K562 (cell line): ENCODE measurements at regions not wholly inside any gene's neighbourhood (a gene's known extent, or its start where the extent isn't known, plus 50 kb on each side); places are given as distances from the start of the nearest gene placed in this dataset.
A peak's percentile ranks its signal among the peaks of the same experiment; 100 is the strongest.

ENCODE experiments used
- ATAC-seq: fragments of 200-7000 bp; cut with Tn5 transposase; 3 replicates; pipeline ENCODE4 v1.9.1; 2020; ENCODE audit warnings: moderate library complexity
- BruUV-seq: library from RNA; stranded (reverse); fragments of 400-500 nt; replicated peaks from 2 replicates; lab custom pipeline; 2021; lab: Mats Ljungman, UMichigan
- CTCF ChIA-PET: fragments of 300-600 bp; formaldehyde crosslinking; extraction: SDS; loops from one replicate; lab custom pipeline; 2021; ENCODE audit warnings: low intra/inter-chr PET ratio; lab: Yijun Ruan, JAX
- POLR2A ChIA-PET: fragments of 300-600, 350-650 bp; sonication (Branson Sonifier 250); formaldehyde crosslinking; extraction: SDS; loops from one replicate; lab custom pipeline; 2021; ENCODE audit warnings: antibody characterized with exemption, inconsistent platforms; lab: Yijun Ruan, JAX
- DNase-seq, 4 experiments: peaks; one replicate each; pipeline versions ENCODE4 v3.0.0 to v3.0.0-alpha.2; 2011 to 2018; ENCODE audit warnings: low spot score in 3 of 4, mixed read lengths in 3 of 4; ENCODE audit errors: extremely low read depth in 1 of 4
- FAIRE-seq: peaks from 2 replicates; lab custom pipeline; 2011; peaks lifted over from hg19 to GRCh38; lab: Jason Lieb, UNC
- H2AFZ ChIP-seq: 2 replicates; pipeline ENCODE4 v1.6.0; 2011; ENCODE audit warnings: low read depth, low read length, control low read depth, inconsistent platforms
- H3K27ac ChIP-seq: fragments of 200-600 bp; 3 replicates; pipeline ENCODE4 v1.8.0; 2011; ENCODE audit warnings: low read depth, mild to moderate bottlenecking, control low read depth, inconsistent platforms, low read length, moderate library complexity, mixed read lengths; ENCODE audit errors: extremely low read depth
- H3K27me3 ChIP-seq, 2 experiments: fragments of 300-600 bp in 1 of 2; 2 replicates in 1 of 2; 3 replicates in 1 of 2; pipeline versions ENCODE4 v1.6.0 to v1.8.0; 2011; ENCODE audit warnings: inconsistent platforms in 2 of 2, low read length in 2 of 2, mild to moderate bottlenecking in 1 of 2, mixed read lengths in 1 of 2, moderate library complexity in 1 of 2; ENCODE audit not compliant: control insufficient read depth in 2 of 2, insufficient read depth in 2 of 2
- H3K36me3 ChIP-seq: fragments of 300-600 bp; 3 replicates; pipeline ENCODE4 v1.8.0; 2011; ENCODE audit warnings: mild to moderate bottlenecking, low read length, inconsistent platforms; ENCODE audit not compliant: control insufficient read depth, insufficient read depth
- H3K4me1 ChIP-seq, 2 experiments: fragments of 200-600 bp in 1 of 2; replicated peaks in 1 of 2; 2 replicates in 1 of 2; 3 replicates in 1 of 2; pipeline versions ENCODE4 v1.5.1 to v1.8.0; 2011; ENCODE audit warnings: inconsistent platforms in 2 of 2, low read length in 2 of 2, mild to moderate bottlenecking in 1 of 2, mixed read lengths in 1 of 2, moderate library complexity in 1 of 2; ENCODE audit not compliant: control insufficient read depth in 2 of 2, insufficient read depth in 2 of 2
- H3K4me2 ChIP-seq: 2 replicates; pipeline ENCODE4 v1.6.1; 2011; ENCODE audit warnings: low read length, control low read depth, inconsistent platforms, mixed read lengths; ENCODE audit not compliant: insufficient read depth
- H3K4me3 ChIP-seq: fragments of 200-600 bp; sonication (generic), shearing (Covaris generic); 2 replicates; pipeline ENCODE4 v1.5.1; 2016; ENCODE audit warnings: control low read depth, inconsistent platforms
- H3K79me2 ChIP-seq: fragments of 200-600 bp; 3 replicates; pipeline ENCODE4 v1.8.0; 2011; ENCODE audit warnings: low read length, inconsistent platforms; ENCODE audit not compliant: control insufficient read depth, insufficient read depth
- H3K9ac ChIP-seq, 2 experiments: 2 replicates each; pipeline versions ENCODE4 v1.6.0 to v1.6.1; 2011; ENCODE audit warnings: low read depth in 2 of 2, low read length in 2 of 2, control low read depth in 1 of 2, inconsistent platforms in 1 of 2, mild to moderate bottlenecking in 1 of 2, mixed read lengths in 1 of 2; ENCODE audit not compliant: insufficient read depth in 1 of 2
- H3K9me1 ChIP-seq: one replicate; pipeline ENCODE4 v1.6.0; 2011; ENCODE audit warnings: inconsistent platforms, mild to moderate bottlenecking, low read length, moderate library complexity; ENCODE audit not compliant: control insufficient read depth, insufficient read depth
- H3K9me3 ChIP-seq: replicated peaks from 2 replicates; pipeline ENCODE4 v1.5.1; 2011; ENCODE audit warnings: low read depth, low read length, inconsistent platforms; ENCODE audit not compliant: control insufficient read depth, insufficient read depth
- H4K20me1 ChIP-seq: replicated peaks from 2 replicates; pipeline ENCODE4 v1.6.1; 2011; ENCODE audit warnings: low read length, inconsistent platforms, mixed read lengths; ENCODE audit not compliant: control insufficient read depth, insufficient read depth
- C11orf30 ChIP-seq: fragments of 450-650 bp; IDR thresholded peaks from 2 replicates; pipeline ENCODE4 v1.6.1; 2016; ENCODE audit warnings: low read depth, mild to moderate bottlenecking
- ELK1 ChIP-seq: sonication (generic); formaldehyde crosslinking; IDR thresholded peaks from 2 replicates; pipeline ENCODE4 v1.8.1; 2022; ENCODE audit warnings: missing genetic modification reagents
- FOXA1 ChIP-seq: fragments of 450-650 bp; IDR thresholded peaks from 2 replicates; pipeline ENCODE4 v1.6.1; 2016; ENCODE audit warnings: mild to moderate bottlenecking, borderline replicate concordance
- MAFK ChIP-seq: IDR thresholded peaks from 2 replicates; pipeline ENCODE4 v1.6.1; 2011; ENCODE audit warnings: low read length, improper control_type of control experiment
- MEF2A ChIP-seq: IDR thresholded peaks from 2 replicates; pipeline ENCODE4 v1.6.1; 2011; ENCODE audit warnings: low read depth, mild to moderate bottlenecking, low read length, moderate library complexity; ENCODE audit not compliant: control insufficient read depth
- NR3C1 ChIP-seq: sonication (generic); formaldehyde crosslinking; IDR thresholded peaks from 2 replicates; pipeline ENCODE4 v1.8.1; 2022; ENCODE audit warnings: missing genetic modification reagents
- PHB2 ChIP-seq: fragments of 450-650 bp; IDR thresholded peaks from 2 replicates; pipeline ENCODE4 v1.6.1; 2017; ENCODE audit warnings: low read depth
- TAF9B ChIP-seq: fragments of 450-650 bp; IDR thresholded peaks from 2 replicates; pipeline ENCODE4 v1.6.1; 2018; ENCODE audit warnings: mild to moderate bottlenecking; ENCODE audit not compliant: partially characterized antibody
- YBX1 ChIP-seq: fragments of 450-650 bp; IDR thresholded peaks from 2 replicates; pipeline ENCODE4 v1.7.1; 2016; ENCODE audit warnings: mild to moderate bottlenecking
- ZNF282 ChIP-seq: sonication (generic); formaldehyde crosslinking; IDR thresholded peaks from 2 replicates; pipeline ENCODE4 v1.8.1; 2023; ENCODE audit warnings: missing genetic modification reagents
- ZNF785 ChIP-seq: fragments of 250-450 bp; sonication (Bioruptor Pico); IDR thresholded peaks from 2 replicates; pipeline ENCODE4 v1.4.0; 2020; ENCODE audit warnings: mild to moderate bottlenecking
- WGBS: fragments of 100-300 bp; shearing (Covaris generic); methylation state at CpG from one replicate; pipeline ENCODE4 v1.1.6; 2016; ENCODE audit warnings: low coverage, mixed read lengths; ENCODE audit not compliant: insufficient coverage; ENCODE audit errors: missing lambda C conversion rate; 5-methylcytosine and 5-hydroxymethylcytosine counted together
- in situ Hi-C: fragments of 300-500 bp; cut with MboI; formaldehyde crosslinking; loops from 4 replicates; pipeline ENCODE4 v1.15.0; 2018; ENCODE audit warnings: inconsistent platforms, mixed read lengths
- intact Hi-C: fragments of 100-400 bp; cut with micrococcal nuclease; formaldehyde crosslinking; loops from 2 replicates; pipeline ENCODE4 v1.14.2; 2022

GRCh38 chr1:4017636-4018365 lies 117.7 kb upstream of the C1orf174 start (continued):
- no peak for TF ChIP-seq ELK1 (CRISPR knock-in tag)
- no peak for TF ChIP-seq YBX1
- no peak for TF ChIP-seq ZNF282 (CRISPR knock-in tag)
- no peak for TF ChIP-seq NR3C1 (CRISPR knock-in tag)
- TF ChIP-seq FOXA1 = no peak
- no peak for TF ChIP-seq ZNF785 (CRISPR knock-in tag)
- no peak for TF ChIP-seq TAF9B
- no peak for TF ChIP-seq PHB2

GRCh38 chr1:4018466-4019146 lies 118.5 kb upstream of the C1orf174 start:
- ATAC-seq = no peak
- 4% methylated on average over 25 of the region's 25 CpGs for WGBS
- H3K36me3 ChIP-seq = no peaks in the 10 kb centered on the region
- 0 out of 2 replicates have a peak, but pooled peaks have one; percentile 8 for TF ChIP-seq C11orf30
- 0 out of 2 replicates have a peak, but pooled peaks have one; percentile 13 for TF ChIP-seq MAFK
- TF ChIP-seq MEF2A = no peak
- TF ChIP-seq, all 486 proteins: peak for 2
- Histone ChIP-seq H3K4me1 (peaks cover 0 to 7% of the 10 kb centered on the region in 2 experiments; a peak in 2 of 5 replicates), H3K27me3 (peaks cover 9 to 54% of the 10 kb centered on the region in 2 experiments; a peak in 4 of 5 replicates), H3K9me3 (no peaks in the 10 kb centered on the region), H3K9me1 (no peaks in the 10 kb centered on the region), H3K27ac (no peak overlapping the region), H3K4me3 (no peak overlapping the region), H3K79me2 (no peaks in the 10 kb centered on the region), H2AFZ (no peak overlapping the region), H4K20me1 (peaks cover 5% of the 10 kb centered on the region; the same call in 1 of the 2 replicates), H3K4me2 (no peak overlapping the region), H3K9ac (peak overlapping the region in 1 of 2 experiments; percentile 4; a peak in 1 of 4 replicates)
- no TSS peak for BruUV-seq
- in situ Hi-C loops (no loop called here), intact Hi-C loops (no loop called here)
- no peak for FAIRE-seq
- ChIA-PET POLR2A (interaction anchor here (0.9 kb wide), 1 partner anchor 78 kb away, joined by 3 read pairs; no protein-coding TSS in a partner anchor), CTCF (no interaction called here)
- DNase-seq = no peak
